Body of pancreas (tissue), 4 donors: ENCODE measurements at regions not wholly inside any gene's neighbourhood (a gene's known extent, or its start where the extent isn't known, plus 50 kb on each side); places are given as distances from the start of the nearest gene placed in this dataset.

Experiments used
- CTCF ChIP-seq, 7 experiments: fragments of 450-650 bp in 4 of 7; fragments of 200-600 bp in 3 of 7; sonication (generic) in 3 of 7; IDR thresholded peaks; one replicate each; pipeline ENCODE4 v1.5.1; 2016 to 2019; ENCODE audit warnings: antibody characterized with exemption in 7 of 7
- POLR2A ChIP-seq, 3 donors: fragments of 450-650 bp; IDR thresholded peaks; one replicate each; pipeline ENCODE4 v1.6.1; 2016; ENCODE audit warnings: antibody characterized with exemption in 3 of 3, mild to moderate bottlenecking in 2 of 3

DNA sequence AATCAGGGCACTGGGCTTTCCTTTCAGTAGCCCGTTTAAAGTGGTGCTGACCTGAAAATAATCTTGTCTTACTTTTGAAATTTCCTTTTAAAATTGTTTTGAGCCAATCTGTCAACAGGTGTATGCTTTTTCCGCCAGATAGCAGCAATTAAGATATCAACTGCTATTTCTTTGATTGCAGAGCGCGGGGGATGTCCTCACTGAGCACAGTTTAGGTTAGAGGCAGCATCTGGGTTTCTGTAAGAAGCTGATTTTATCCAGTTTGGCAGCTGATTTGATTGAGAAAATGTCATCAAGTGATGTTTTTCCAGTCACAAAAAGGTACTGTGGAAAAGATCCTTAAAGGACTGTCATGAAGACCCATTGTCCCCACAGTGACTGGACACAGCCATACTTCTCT lies 371.8 kb downstream of the ADAMTS20 start:
- TF ChIP-seq POLR2A (IDR thresholded peaks at IDR 0.05) (no peak), CTCF (IDR thresholded peaks at IDR 0.05) (no peak)
